ENCODE measurements at regions not wholly inside any gene's neighbourhood (a gene's known extent, or its start where the extent isn't known, plus 50 kb on each side); places are given as distances from the start of the nearest gene placed in this dataset.

DNA sequence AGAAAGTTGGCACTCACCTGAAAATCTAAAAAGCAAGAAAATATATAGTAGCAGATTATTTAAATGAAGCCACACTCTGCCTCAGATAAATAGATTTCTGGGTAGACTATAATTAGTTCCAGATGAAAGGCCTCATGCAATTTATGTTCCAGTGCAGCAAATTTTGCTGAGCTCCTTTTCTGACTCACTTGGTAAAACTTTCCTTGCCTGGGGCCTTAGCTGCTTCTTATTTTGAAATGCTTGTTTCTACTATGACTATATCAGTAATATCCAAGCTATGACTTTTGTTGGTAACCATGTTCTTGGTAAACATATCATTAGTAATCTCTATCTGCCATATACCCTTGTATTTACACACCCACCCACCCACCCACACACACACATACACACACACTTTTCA lies 961.8 kb downstream of the SH3BGRL start:
- Histone ChIP-seq H3K4me3 (ENCODE audit: low read depth, low read length) (no peak overlapping the region), H3K27me3 (ENCODE audit: control insufficient read depth, insufficient read depth, low read length) (no peaks in the 10 kb centered on the region), H3K36me3 (ENCODE audit: control insufficient read depth, insufficient read depth, low read length) (no peaks in the 10 kb centered on the region)
- TF ChIP-seq, protein P1, sequence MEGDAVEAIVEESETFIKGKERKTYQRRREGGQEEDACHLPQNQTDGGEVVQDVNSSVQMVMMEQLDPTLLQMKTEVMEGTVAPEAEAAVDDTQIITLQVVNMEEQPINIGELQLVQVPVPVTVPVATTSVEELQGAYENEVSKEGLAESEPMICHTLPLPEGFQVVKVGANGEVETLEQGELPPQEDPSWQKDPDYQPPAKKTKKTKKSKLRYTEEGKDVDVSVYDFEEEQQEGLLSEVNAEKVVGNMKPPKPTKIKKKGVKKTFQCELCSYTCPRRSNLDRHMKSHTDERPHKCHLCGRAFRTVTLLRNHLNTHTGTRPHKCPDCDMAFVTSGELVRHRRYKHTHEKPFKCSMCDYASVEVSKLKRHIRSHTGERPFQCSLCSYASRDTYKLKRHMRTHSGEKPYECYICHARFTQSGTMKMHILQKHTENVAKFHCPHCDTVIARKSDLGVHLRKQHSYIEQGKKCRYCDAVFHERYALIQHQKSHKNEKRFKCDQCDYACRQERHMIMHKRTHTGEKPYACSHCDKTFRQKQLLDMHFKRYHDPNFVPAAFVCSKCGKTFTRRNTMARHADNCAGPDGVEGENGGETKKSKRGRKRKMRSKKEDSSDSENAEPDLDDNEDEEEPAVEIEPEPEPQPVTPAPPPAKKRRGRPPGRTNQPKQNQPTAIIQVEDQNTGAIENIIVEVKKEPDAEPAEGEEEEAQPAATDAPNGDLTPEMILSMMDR (IDR thresholded peaks at IDR 0.05; ENCODE audit: insufficient read depth, low read length, severe bottlenecking) = no peak
- FAIRE-seq = no peak
- peak; percentile 8 for DNase-seq (ENCODE audit: low read depth)

DNA sequence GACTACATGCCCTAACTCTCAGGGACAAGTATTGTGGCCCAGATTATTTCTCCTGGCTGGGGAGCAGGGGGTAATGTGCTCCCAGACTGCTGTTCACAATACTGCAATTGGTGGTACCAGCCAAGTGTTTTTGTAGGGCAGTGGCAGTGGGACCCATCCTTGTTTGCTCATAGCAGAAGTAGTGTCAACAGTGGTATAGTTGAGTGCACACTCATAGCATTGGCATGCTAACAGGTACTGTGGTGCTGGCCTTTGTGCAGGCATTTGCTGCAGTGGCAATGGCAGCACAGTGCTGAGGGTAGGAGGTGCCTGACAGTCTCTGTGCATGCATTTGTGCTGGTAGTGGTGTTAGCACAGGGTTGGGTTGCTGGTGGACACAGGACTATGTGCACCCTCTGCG lies 995.0 kb downstream of the SH3BGRL start:
- Histone ChIP-seq H3K36me3 (ENCODE audit: control insufficient read depth, insufficient read depth, low read length) (no peaks in the 10 kb centered on the region), H3K4me3 (ENCODE audit: low read depth, low read length) (no peak overlapping the region), H3K27me3 (ENCODE audit: control insufficient read depth, insufficient read depth, low read length) (no peaks in the 10 kb centered on the region)
- FAIRE-seq (no peak), DNase-seq (ENCODE audit: low read depth) (no peak)
- TF ChIP-seq, protein P1 (IDR thresholded peaks at IDR 0.05; ENCODE audit: insufficient read depth, low read length, severe bottlenecking) = no peak

DNA sequence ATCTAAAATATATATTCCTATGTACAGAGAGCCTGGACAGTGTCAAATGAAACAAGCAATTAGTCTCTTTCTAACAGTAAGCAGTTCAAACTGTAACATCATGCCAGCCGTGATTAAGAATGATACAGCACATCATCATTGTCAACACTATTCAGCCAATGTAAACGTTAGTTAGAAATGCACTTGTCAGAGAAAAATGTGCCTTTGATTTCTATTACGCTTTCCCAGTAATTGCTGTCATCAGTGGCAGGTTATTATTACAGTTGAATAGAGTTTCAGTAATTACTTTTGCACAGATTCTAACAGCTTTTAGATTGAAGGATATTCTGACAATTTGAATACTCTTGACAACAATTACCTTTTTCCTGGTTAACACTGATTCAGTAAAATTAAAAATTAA lies 1007.1 kb downstream of the SH3BGRL start:
- TF ChIP-seq, protein P1 (IDR thresholded peaks at IDR 0.05; ENCODE audit: insufficient read depth, low read length, severe bottlenecking) = no peak
- no peak for FAIRE-seq
- no peak for DNase-seq (ENCODE audit: low read depth)

DNA sequence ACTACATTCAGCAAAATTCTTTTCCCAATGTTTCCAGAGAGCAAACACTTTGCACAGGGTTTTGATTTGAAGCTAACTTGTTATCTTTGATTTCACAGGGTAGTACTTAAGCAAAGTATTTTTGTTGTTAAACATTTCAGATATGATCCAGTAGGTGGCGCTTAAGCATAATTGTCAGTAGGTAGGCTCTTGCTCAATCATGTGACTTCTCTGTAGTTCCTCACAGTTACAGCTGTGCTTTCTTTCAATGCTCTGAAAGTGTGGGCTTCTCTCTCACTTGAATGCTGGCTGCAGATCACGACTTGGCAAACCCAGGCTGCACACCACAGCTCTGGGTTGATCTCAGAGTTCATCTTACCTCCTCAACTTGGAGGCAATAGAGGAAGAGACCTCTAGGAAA lies 1016.5 kb downstream of the SH3BGRL start:
- DNase-seq (ENCODE audit: low read depth) (peak; percentile 20), FAIRE-seq (peak; percentile 81)
- TF ChIP-seq, protein P1 (IDR thresholded peaks at IDR 0.05; ENCODE audit: insufficient read depth, low read length, severe bottlenecking) = peak; percentile 21
- no peaks in the 10 kb centered on the region for H3K27me3 ChIP-seq (ENCODE audit: control insufficient read depth, insufficient read depth, low read length)
- no peak overlapping the region for H3K4me3 ChIP-seq (ENCODE audit: low read depth, low read length)
- no peaks in the 10 kb centered on the region for H3K36me3 ChIP-seq (ENCODE audit: control insufficient read depth, insufficient read depth, low read length)

More for the DNA sequence above, 1007.1 kb downstream of the SH3BGRL start:
- Histone ChIP-seq H3K4me3 (ENCODE audit: low read depth, low read length) (no peak overlapping the region), H3K36me3 (ENCODE audit: control insufficient read depth, insufficient read depth, low read length) (no peaks in the 10 kb centered on the region), H3K27me3 (ENCODE audit: control insufficient read depth, insufficient read depth, low read length) (no peaks in the 10 kb centered on the region)

DNA sequence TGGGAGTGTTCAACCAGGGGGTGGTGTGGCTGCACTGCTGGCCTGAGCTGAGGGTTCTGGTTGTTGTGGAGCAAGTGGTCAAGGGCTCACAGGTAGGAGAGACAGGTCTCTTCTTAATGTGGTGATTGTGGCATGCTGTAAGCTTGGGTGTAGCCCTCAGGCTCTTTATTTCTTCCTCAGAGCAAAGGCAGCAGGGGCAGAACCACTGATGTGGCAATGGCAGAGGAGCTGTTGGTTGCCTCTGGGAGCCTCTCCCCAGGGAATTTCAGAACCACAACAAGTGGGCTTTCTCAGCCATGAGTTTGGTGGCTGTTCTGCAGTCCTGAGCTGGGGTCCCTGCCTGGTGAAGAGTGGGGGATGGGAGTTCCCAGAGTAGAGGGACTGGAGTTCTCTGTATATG lies 1017.2 kb downstream of the SH3BGRL start:
- TF ChIP-seq, protein P1 (IDR thresholded peaks at IDR 0.05; ENCODE audit: insufficient read depth, low read length, severe bottlenecking) = no peak
- DNase-seq (ENCODE audit: low read depth) = no peak
- FAIRE-seq = no peak
- Histone ChIP-seq H3K4me3 (ENCODE audit: low read depth, low read length) (no peak overlapping the region), H3K27me3 (ENCODE audit: control insufficient read depth, insufficient read depth, low read length) (no peaks in the 10 kb centered on the region), H3K36me3 (ENCODE audit: control insufficient read depth, insufficient read depth, low read length) (no peaks in the 10 kb centered on the region)

DNA sequence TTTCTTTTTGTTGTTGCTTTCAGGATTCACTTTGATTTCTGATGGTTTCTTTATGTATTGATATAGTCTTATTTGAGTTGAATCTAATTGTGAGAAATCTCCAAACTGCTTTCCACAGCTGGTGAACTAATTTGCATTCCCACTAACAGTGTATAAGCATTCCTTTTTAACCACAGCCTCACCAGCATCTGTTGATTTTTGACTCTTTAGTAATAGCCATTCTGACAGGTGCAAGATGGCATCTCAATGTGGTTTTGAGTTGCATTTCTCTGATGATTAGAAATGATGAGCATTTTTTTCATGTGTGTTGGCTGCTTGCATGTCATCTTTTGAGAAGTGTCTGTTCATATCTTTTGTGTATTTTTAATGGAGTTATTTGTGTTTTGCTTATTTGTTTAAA lies 1023.1 kb downstream of the SH3BGRL start:
- H3K4me3 ChIP-seq (ENCODE audit: low read depth, low read length) = no peak overlapping the region
- H3K36me3 ChIP-seq (ENCODE audit: control insufficient read depth, insufficient read depth, low read length) = no peaks in the 10 kb centered on the region
- TF ChIP-seq, protein P1 (IDR thresholded peaks at IDR 0.05; ENCODE audit: insufficient read depth, low read length, severe bottlenecking) = no peak
- DNase-seq (ENCODE audit: low read depth) (no peak), FAIRE-seq (no peak)
- no peaks in the 10 kb centered on the region for H3K27me3 ChIP-seq (ENCODE audit: control insufficient read depth, insufficient read depth, low read length)

Measured in bronchial epithelial cell (primary cell).